OCI-LY7 (cell line): ENCODE measurements at regions not wholly inside any gene's neighbourhood (a gene's known extent, or its start where the extent isn't known, plus 50 kb on each side); places are given as distances from the start of the nearest gene placed in this dataset.

Experiments used
- CTCF ChIP-seq: fragments of 200-600 bp; sonication (generic); conservative IDR thresholded peaks from 2 replicates; pipeline ENCODE4 v1.5.1; 2014; ENCODE audit warnings: mild to moderate bottlenecking, antibody characterized with exemption, low read length, moderate library complexity, mixed read lengths
- EZH2phosphoT487 ChIP-seq: fragments of 200-600 bp; sonication (generic); IDR thresholded peaks from 2 replicates; pipeline ENCODE4 v1.6.1; 2018; ENCODE audit warnings: low read depth, borderline replicate concordance, mild to moderate bottlenecking, mixed run types, antibody characterized with exemption, low read length, moderate library complexity, mixed read lengths

DNA sequence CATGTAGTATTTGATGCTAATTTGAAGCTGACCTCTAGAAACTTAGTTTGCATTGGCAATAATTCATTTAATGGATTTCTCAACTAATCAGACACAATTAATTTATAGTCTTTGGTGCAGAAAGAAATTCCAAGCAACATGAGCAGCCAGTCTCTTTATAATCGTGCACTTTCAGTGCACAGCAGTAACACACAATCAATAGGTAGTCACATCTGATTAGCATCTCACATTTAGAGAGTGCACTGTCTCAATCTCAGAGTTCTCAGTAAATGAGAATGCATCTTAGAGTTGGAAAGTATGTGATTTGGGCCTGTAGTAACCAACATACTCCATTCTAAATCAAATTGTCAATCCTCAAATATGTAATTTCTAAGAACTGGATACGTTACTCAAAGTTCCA lies 377.6 kb downstream of the POM121L12 start:
- TF ChIP-seq CTCF (no peak), EZH2phosphoT487 (no peak)
